Natural killer cell treated with Interleukin-12 subunit alpha and Interleukin-12 subunit beta and Interleukin-15 and Interleukin-18, amount 100 ng/mL, for 72 hours (primary cell): ENCODE measurements at regions not wholly inside any gene's neighbourhood (a gene's known extent, or its start where the extent isn't known, plus 50 kb on each side); places are given as distances from the start of the nearest gene placed in this dataset.

Experiments
- ATAC-seq, 2 donors: fragments of 150-1000 bp; cut with Tn5 transposase in 1 of 2; sonication (Bioruptor Pico), chemical (Tn5 transposase) in 1 of 2; 2 replicates each; pipeline ENCODE4 v1.10.0; 2021
- DNase-seq: peaks from one replicate; pipeline ENCODE4 v3.0.0; 2022; ENCODE audit warnings: low spot score
- H3K27ac Mint-ChIP-seq, 2 donors: 1 replicate in 1 of 2; 2 replicates in 1 of 2; pipeline ENCODE4 v1.8.0; 2022; ENCODE audit warnings: mixed read lengths in 2 of 2, mild to moderate bottlenecking in 1 of 2, moderate library complexity in 1 of 2
- H3K27me3 Mint-ChIP-seq, 2 donors: 1 replicate in 1 of 2; 2 replicates in 1 of 2; pipeline ENCODE4 v1.8.0; 2022; ENCODE audit warnings: mixed read lengths in 2 of 2
- H3K36me3 Mint-ChIP-seq: one replicate; pipeline ENCODE4 v1.8.0; 2022; ENCODE audit warnings: mixed read lengths
- H3K4me1 Mint-ChIP-seq, 2 donors: 1 replicate in 1 of 2; 2 replicates in 1 of 2; pipeline ENCODE4 v1.8.0; 2022; ENCODE audit warnings: low read depth in 2 of 2, mixed read lengths in 2 of 2, mild to moderate bottlenecking in 1 of 2
- H3K4me3 Mint-ChIP-seq: one replicate; pipeline ENCODE4 v1.8.0; 2022; ENCODE audit warnings: mixed read lengths
- H3K9me3 Mint-ChIP-seq: 2 replicates; pipeline ENCODE4 v1.8.0; 2022; ENCODE audit warnings: mixed read lengths

- ATAC-seq: no peak
- H3K36me3 Mint-ChIP-seq: no peaks in the 10 kb centered on the region
- no peaks in the 10 kb centered on the region for H3K27me3 Mint-ChIP-seq
- H3K27ac Mint-ChIP-seq: no peak overlapping the region
- no peaks in the 10 kb centered on the region for H3K4me1 Mint-ChIP-seq
- H3K4me3 Mint-ChIP-seq: no peak overlapping the region
- peaks cover 8% of the 10 kb centered on the region for H3K9me3 Mint-ChIP-seq
- no peak for DNase-seq
Measured at GRCh38 chr3:82942041-82942440, 1180.6 kb upstream of the GBE1 start.

- no peaks in the 10 kb centered on the region for H3K4me1 Mint-ChIP-seq
- DNase-seq (no peak), ATAC-seq (no peak)
- H3K4me3 Mint-ChIP-seq: no peak overlapping the region
- H3K9me3 Mint-ChIP-seq: peaks cover 12% of the 10 kb centered on the region
- H3K27ac Mint-ChIP-seq: no peak overlapping the region
- H3K36me3 Mint-ChIP-seq: no peaks in the 10 kb centered on the region
- H3K27me3 Mint-ChIP-seq: no peaks in the 10 kb centered on the region
Measured at GRCh38 chr3:82940124-82940523, 1178.7 kb upstream of the GBE1 start.

- no peak overlapping the region for H3K27ac Mint-ChIP-seq
- ATAC-seq (no peak), DNase-seq (no peak)
- no peak overlapping the region for H3K4me3 Mint-ChIP-seq
- no peaks in the 10 kb centered on the region for H3K36me3 Mint-ChIP-seq
- no peaks in the 10 kb centered on the region for H3K27me3 Mint-ChIP-seq
- H3K9me3 Mint-ChIP-seq: peaks cover 12% of the 10 kb centered on the region
- H3K4me1 Mint-ChIP-seq: no peaks in the 10 kb centered on the region
Measured at GRCh38 chr3:82939491-82940097, 1178.1 kb upstream of the GBE1 start.

GRCh38 chr3:82938821-82939328 is 1177.4 kb upstream of the GBE1 start:
- Mint-ChIP-seq H3K36me3 (no peaks in the 10 kb centered on the region), H3K27me3 (no peaks in the 10 kb centered on the region), H3K27ac (no peak overlapping the region), H3K4me3 (no peak overlapping the region), H3K9me3 (peaks cover 12% of the 10 kb centered on the region), H3K4me1 (no peaks in the 10 kb centered on the region)
- DNase-seq (no peak), ATAC-seq (peak in 1 of 2 donors; percentile 36)

- no peaks in the 10 kb centered on the region for H3K36me3 Mint-ChIP-seq
- H3K4me1 Mint-ChIP-seq: no peaks in the 10 kb centered on the region
- H3K9me3 Mint-ChIP-seq: no peaks in the 10 kb centered on the region
- H3K27me3 Mint-ChIP-seq: no peaks in the 10 kb centered on the region
- H3K27ac Mint-ChIP-seq: no peak overlapping the region
- no peak overlapping the region for H3K4me3 Mint-ChIP-seq
- DNase-seq: no peak
- ATAC-seq: no peak
Measured at GRCh38 chr3:82927309-82928253, 1166.1 kb upstream of the GBE1 start.

GRCh38 chr3:82891028-82891427 is 1129.6 kb upstream of the GBE1 start:
- no peak overlapping the region for H3K4me3 Mint-ChIP-seq
- ATAC-seq: no peak

GRCh38 chr3:82883072-82883471 is 1121.6 kb upstream of the GBE1 start:
- H3K9me3 Mint-ChIP-seq: peaks cover 14% of the 10 kb centered on the region
- ATAC-seq: no peak
- no peaks in the 10 kb centered on the region for H3K27me3 Mint-ChIP-seq
- H3K4me1 Mint-ChIP-seq: no peaks in the 10 kb centered on the region
- DNase-seq: no peak
- H3K4me3 Mint-ChIP-seq: no peak overlapping the region
- H3K27ac Mint-ChIP-seq: no peak overlapping the region
- H3K36me3 Mint-ChIP-seq: no peaks in the 10 kb centered on the region

More at GRCh38 chr3:82891028-82891427, 1129.6 kb upstream of the GBE1 start:
- H3K4me1 Mint-ChIP-seq: no peaks in the 10 kb centered on the region
- peaks cover 7% of the 10 kb centered on the region for H3K9me3 Mint-ChIP-seq
- DNase-seq: no peak
- no peaks in the 10 kb centered on the region for H3K27me3 Mint-ChIP-seq
- no peaks in the 10 kb centered on the region for H3K36me3 Mint-ChIP-seq
- H3K27ac Mint-ChIP-seq: no peak overlapping the region

- Mint-ChIP-seq H3K27me3 (no peaks in the 10 kb centered on the region), H3K4me1 (no peaks in the 10 kb centered on the region), H3K4me3 (no peak overlapping the region), H3K9me3 (peaks cover 3% of the 10 kb centered on the region), H3K36me3 (no peaks in the 10 kb centered on the region), H3K27ac (no peak overlapping the region)
- DNase-seq: no peak
- no peak for ATAC-seq
Measured at GRCh38 chr3:82875401-82875800, 1114.0 kb upstream of the GBE1 start.

GRCh38 chr3:82839871-82840270 is 1078.4 kb upstream of the GBE1 start:
- H3K4me3 Mint-ChIP-seq: no peak overlapping the region
- peaks cover 16% of the 10 kb centered on the region for H3K9me3 Mint-ChIP-seq
- no peaks in the 10 kb centered on the region for H3K4me1 Mint-ChIP-seq

GRCh38 chr3:82834098-82834497 is 1072.7 kb upstream of the GBE1 start:
- H3K4me1 Mint-ChIP-seq: no peaks in the 10 kb centered on the region
- H3K27me3 Mint-ChIP-seq: no peaks in the 10 kb centered on the region
- no peak for ATAC-seq

More at GRCh38 chr3:82839871-82840270, 1078.4 kb upstream of the GBE1 start:
- Mint-ChIP-seq H3K36me3 (peaks cover 21% of the 10 kb centered on the region), H3K27ac (no peak overlapping the region), H3K27me3 (no peaks in the 10 kb centered on the region)
- ATAC-seq: no peak
- no peak for DNase-seq

GRCh38 chr3:82824491-82824890 is 1063.0 kb upstream of the GBE1 start:
- no peak for DNase-seq
- H3K9me3 Mint-ChIP-seq: peaks cover 12% of the 10 kb centered on the region
- no peak overlapping the region for H3K27ac Mint-ChIP-seq
- H3K4me1 Mint-ChIP-seq: no peaks in the 10 kb centered on the region
- H3K36me3 Mint-ChIP-seq: no peaks in the 10 kb centered on the region
- no peaks in the 10 kb centered on the region for H3K27me3 Mint-ChIP-seq
- H3K4me3 Mint-ChIP-seq: no peak overlapping the region
- no peak for ATAC-seq

More at GRCh38 chr3:82834098-82834497, 1072.7 kb upstream of the GBE1 start:
- H3K27ac Mint-ChIP-seq: no peak overlapping the region
- H3K36me3 Mint-ChIP-seq: peaks cover 6% of the 10 kb centered on the region
- no peak for DNase-seq
- peaks cover 16% of the 10 kb centered on the region for H3K9me3 Mint-ChIP-seq
- no peak overlapping the region for H3K4me3 Mint-ChIP-seq

GRCh38 chr3:82816086-82816485 is 1054.6 kb upstream of the GBE1 start:
- peaks cover 13% of the 10 kb centered on the region for H3K9me3 Mint-ChIP-seq
- H3K27me3 Mint-ChIP-seq: no peaks in the 10 kb centered on the region
- no peak overlapping the region for H3K4me3 Mint-ChIP-seq
- H3K27ac Mint-ChIP-seq: no peak overlapping the region
- no peaks in the 10 kb centered on the region for H3K4me1 Mint-ChIP-seq
- DNase-seq (no peak), ATAC-seq (no peak)
- no peaks in the 10 kb centered on the region for H3K36me3 Mint-ChIP-seq

GRCh38 chr3:82815417-82816058 is 1054.1 kb upstream of the GBE1 start:
- H3K27me3 Mint-ChIP-seq: no peaks in the 10 kb centered on the region
- H3K9me3 Mint-ChIP-seq: peaks cover 13% of the 10 kb centered on the region
- DNase-seq (no peak), ATAC-seq (no peak)
- H3K4me1 Mint-ChIP-seq: no peaks in the 10 kb centered on the region
- no peak overlapping the region for H3K4me3 Mint-ChIP-seq
- no peaks in the 10 kb centered on the region for H3K36me3 Mint-ChIP-seq
- H3K27ac Mint-ChIP-seq: no peak overlapping the region

GRCh38 chr3:82814660-82815059 is 1053.2 kb upstream of the GBE1 start:
- H3K9me3 Mint-ChIP-seq: peaks cover 15% of the 10 kb centered on the region

More at GRCh38 chr3:82814660-82815059, 1053.2 kb upstream of the GBE1 start:
- Mint-ChIP-seq H3K27ac (no peak overlapping the region), H3K36me3 (no peaks in the 10 kb centered on the region), H3K4me3 (no peak overlapping the region), H3K4me1 (no peaks in the 10 kb centered on the region), H3K27me3 (no peaks in the 10 kb centered on the region)
- no peak for DNase-seq
- no peak for ATAC-seq
